ENCODE measurements at regions not wholly inside any gene's neighbourhood (a gene's known extent, or its start where the extent isn't known, plus 50 kb on each side); places are given as distances from the start of the nearest gene placed in this dataset.

GRCh38 chr1:67557696-67558448 is 127.1 kb upstream of the GADD45A start:
- TF ChIP-seq, protein P1, sequence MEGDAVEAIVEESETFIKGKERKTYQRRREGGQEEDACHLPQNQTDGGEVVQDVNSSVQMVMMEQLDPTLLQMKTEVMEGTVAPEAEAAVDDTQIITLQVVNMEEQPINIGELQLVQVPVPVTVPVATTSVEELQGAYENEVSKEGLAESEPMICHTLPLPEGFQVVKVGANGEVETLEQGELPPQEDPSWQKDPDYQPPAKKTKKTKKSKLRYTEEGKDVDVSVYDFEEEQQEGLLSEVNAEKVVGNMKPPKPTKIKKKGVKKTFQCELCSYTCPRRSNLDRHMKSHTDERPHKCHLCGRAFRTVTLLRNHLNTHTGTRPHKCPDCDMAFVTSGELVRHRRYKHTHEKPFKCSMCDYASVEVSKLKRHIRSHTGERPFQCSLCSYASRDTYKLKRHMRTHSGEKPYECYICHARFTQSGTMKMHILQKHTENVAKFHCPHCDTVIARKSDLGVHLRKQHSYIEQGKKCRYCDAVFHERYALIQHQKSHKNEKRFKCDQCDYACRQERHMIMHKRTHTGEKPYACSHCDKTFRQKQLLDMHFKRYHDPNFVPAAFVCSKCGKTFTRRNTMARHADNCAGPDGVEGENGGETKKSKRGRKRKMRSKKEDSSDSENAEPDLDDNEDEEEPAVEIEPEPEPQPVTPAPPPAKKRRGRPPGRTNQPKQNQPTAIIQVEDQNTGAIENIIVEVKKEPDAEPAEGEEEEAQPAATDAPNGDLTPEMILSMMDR (IDR thresholded peaks at IDR 0.05): no peak
- TF ChIP-seq EZH2 (IDR thresholded peaks at IDR 0.05; ENCODE audit: borderline replicate concordance, insufficient read depth, low read depth, low read length, poor library complexity, severe bottlenecking): no peak
